Fibroblast of mammary gland (primary cell): ENCODE measurements at regions not wholly inside any gene's neighbourhood (a gene's known extent, or its start where the extent isn't known, plus 50 kb on each side); places are given as distances from the start of the nearest gene placed in this dataset.
A peak's percentile ranks its signal among the peaks of the same experiment; 100 is the strongest.

Experiments
- DNase-seq: peaks from one replicate; pipeline ENCODE4 v3.0.0-alpha.2; 2010; ENCODE audit warnings: low read depth
- H3K4me3 ChIP-seq: 2 replicates; pipeline ENCODE4 v1.5.1; 2011; ENCODE audit warnings: low read depth, mild to moderate bottlenecking, low read length, moderate library complexity; ENCODE audit not compliant: control insufficient read depth
- CTCF ChIP-seq: conservative IDR thresholded peaks from 2 replicates; pipeline ENCODE4 v1.5.1; 2011; ENCODE audit warnings: low read depth, low read length, inconsistent platforms; ENCODE audit not compliant: control insufficient read depth, insufficient read depth

GRCh38 chr5:98041661-98042060 is 731.8 kb upstream of the RGMB start:
- no peak for DNase-seq
- no peak for TF ChIP-seq CTCF
- H3K4me3 ChIP-seq = no peak overlapping the region

GRCh38 chr5:98042521-98042920 is 730.9 kb upstream of the RGMB start:
- no peak overlapping the region for H3K4me3 ChIP-seq
- DNase-seq = no peak
- no peak for TF ChIP-seq CTCF

- no peak for TF ChIP-seq CTCF
- no peak overlapping the region for H3K4me3 ChIP-seq
- DNase-seq = no peak
Measured at GRCh38 chr5:98042961-98043360, 730.5 kb upstream of the RGMB start.

- TF ChIP-seq CTCF = no peak
- no peak overlapping the region for H3K4me3 ChIP-seq
- DNase-seq = peak; percentile 46
Measured at GRCh38 chr5:98050583-98050982, 722.9 kb upstream of the RGMB start.

- no peak for TF ChIP-seq CTCF
- H3K4me3 ChIP-seq = no peak overlapping the region
- DNase-seq = no peak
Measured at GRCh38 chr5:98053170-98053569, 720.3 kb upstream of the RGMB start.

- no peak for TF ChIP-seq CTCF
- H3K4me3 ChIP-seq = no peak overlapping the region
- no peak for DNase-seq
Measured at GRCh38 chr5:98060148-98060547, 713.3 kb upstream of the RGMB start.

GRCh38 chr5:98064118-98064685 is 709.3 kb upstream of the RGMB start:
- no peak for DNase-seq
- no peak for TF ChIP-seq CTCF
- no peak overlapping the region for H3K4me3 ChIP-seq
